ENCODE measurements at regions not wholly inside any gene's neighbourhood (a gene's known extent, or its start where the extent isn't known, plus 50 kb on each side); places are given as distances from the start of the nearest gene placed in this dataset.

DNA sequence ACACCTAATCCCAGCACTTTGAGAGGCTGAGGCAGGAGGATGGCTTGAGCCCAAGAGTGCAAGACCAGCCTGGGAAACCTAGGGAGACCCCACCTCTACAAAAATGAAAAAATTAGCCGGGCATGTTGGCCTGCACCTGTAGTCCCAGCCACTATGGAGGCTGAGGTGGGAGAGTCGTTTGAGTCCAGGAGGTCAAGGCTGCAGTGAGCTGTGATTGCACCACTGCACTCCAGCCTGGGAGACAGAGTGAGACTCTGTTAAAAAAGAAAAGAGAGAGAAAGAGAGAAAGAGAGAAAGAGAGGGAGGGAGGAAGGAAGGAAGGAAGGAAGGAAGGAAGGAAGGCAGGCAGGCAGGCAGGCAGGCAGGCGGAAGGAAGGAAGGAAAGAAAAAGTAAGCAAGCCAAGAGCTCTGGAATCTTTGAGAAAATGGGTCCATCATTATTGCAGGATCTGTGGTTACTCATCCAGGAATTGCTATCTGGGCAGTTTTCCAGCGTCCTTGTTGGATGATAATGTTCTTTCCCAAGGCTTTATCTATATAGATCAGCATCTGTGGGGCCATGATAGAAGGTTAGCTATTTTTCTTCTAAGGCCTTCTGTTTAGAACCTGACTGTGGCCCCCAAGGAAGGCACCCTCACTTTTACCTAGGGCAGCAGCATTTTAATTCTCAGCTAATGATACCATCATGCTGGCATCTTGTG is 533.2 kb upstream of the CDH5 start:
- Histone ChIP-seq H3K4me3 (ENCODE audit: low read length) (no peak overlapping the region), H3K4me2 (ENCODE audit: low read length) (no peak overlapping the region), H3K79me2 (ENCODE audit: control insufficient read depth, low read length) (no peaks in the 10 kb centered on the region), H3K27me3 (ENCODE audit: control insufficient read depth, low read length) (no peaks in the 10 kb centered on the region), H4K20me1 (ENCODE audit: control insufficient read depth, insufficient read depth, low read depth, low read length) (no peaks in the 10 kb centered on the region), H3K4me1 (ENCODE audit: control insufficient read depth, low read length) (no peaks in the 10 kb centered on the region), H3K9me3 (ENCODE audit: control insufficient read depth, insufficient read depth, low read length) (no peaks in the 10 kb centered on the region), H3K9me2 (replicated peaks; ENCODE audit: control insufficient read depth, low read length) (no peaks in the 10 kb centered on the region), H3F3A (ENCODE audit: control insufficient read depth, insufficient read depth) (no peaks in the 10 kb centered on the region), H3K27ac (ENCODE audit: low read depth, low read length) (no peak overlapping the region), H3K36me3 (ENCODE audit: control insufficient read depth, low read length) (no peaks in the 10 kb centered on the region)
- TF ChIP-seq, protein P1, sequence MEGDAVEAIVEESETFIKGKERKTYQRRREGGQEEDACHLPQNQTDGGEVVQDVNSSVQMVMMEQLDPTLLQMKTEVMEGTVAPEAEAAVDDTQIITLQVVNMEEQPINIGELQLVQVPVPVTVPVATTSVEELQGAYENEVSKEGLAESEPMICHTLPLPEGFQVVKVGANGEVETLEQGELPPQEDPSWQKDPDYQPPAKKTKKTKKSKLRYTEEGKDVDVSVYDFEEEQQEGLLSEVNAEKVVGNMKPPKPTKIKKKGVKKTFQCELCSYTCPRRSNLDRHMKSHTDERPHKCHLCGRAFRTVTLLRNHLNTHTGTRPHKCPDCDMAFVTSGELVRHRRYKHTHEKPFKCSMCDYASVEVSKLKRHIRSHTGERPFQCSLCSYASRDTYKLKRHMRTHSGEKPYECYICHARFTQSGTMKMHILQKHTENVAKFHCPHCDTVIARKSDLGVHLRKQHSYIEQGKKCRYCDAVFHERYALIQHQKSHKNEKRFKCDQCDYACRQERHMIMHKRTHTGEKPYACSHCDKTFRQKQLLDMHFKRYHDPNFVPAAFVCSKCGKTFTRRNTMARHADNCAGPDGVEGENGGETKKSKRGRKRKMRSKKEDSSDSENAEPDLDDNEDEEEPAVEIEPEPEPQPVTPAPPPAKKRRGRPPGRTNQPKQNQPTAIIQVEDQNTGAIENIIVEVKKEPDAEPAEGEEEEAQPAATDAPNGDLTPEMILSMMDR (IDR thresholded peaks at IDR 0.05; ENCODE audit: low read depth, low read length, poor library complexity, severe bottlenecking) = no peak
- TF ChIP-seq EZH2phosphoT487 (IDR thresholded peaks at IDR 0.05; ENCODE audit: borderline replicate concordance, low read length) = no peak

DNA sequence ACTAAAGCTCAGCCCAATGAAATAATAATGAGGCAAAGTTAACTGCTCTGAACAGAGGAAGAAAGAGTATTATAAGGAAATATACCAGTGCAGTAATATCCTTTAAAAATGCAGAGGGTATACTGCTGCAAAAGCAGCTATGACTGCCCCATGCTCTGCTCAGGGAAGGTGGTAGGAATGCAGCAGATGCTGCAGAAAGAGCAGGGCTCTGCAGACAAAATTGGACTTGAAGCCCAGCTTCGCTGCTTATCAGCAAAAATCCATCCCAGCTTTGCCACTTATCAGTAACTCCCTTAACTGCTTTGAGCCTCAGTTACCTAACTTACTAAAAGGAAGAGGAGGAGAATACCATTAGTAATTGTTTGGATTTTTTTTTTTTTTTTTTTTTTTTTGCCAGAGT is 533.8 kb upstream of the CDH5 start:
- Histone ChIP-seq H3F3A (ENCODE audit: control insufficient read depth, insufficient read depth) (no peaks in the 10 kb centered on the region), H3K27me3 (ENCODE audit: control insufficient read depth, low read length) (no peaks in the 10 kb centered on the region), H3K4me1 (ENCODE audit: control insufficient read depth, low read length) (no peaks in the 10 kb centered on the region), H3K36me3 (ENCODE audit: control insufficient read depth, low read length) (no peaks in the 10 kb centered on the region), H3K4me2 (ENCODE audit: low read length) (no peak overlapping the region), H3K4me3 (ENCODE audit: low read length) (no peak overlapping the region), H4K20me1 (ENCODE audit: control insufficient read depth, insufficient read depth, low read depth, low read length) (no peaks in the 10 kb centered on the region), H3K27ac (ENCODE audit: low read depth, low read length) (no peak overlapping the region), H3K79me2 (ENCODE audit: control insufficient read depth, low read length) (no peaks in the 10 kb centered on the region), H3K9me3 (ENCODE audit: control insufficient read depth, insufficient read depth, low read length) (no peaks in the 10 kb centered on the region), H3K9me2 (replicated peaks; ENCODE audit: control insufficient read depth, low read length) (no peaks in the 10 kb centered on the region)
- no peak for TF ChIP-seq EZH2phosphoT487 (IDR thresholded peaks at IDR 0.05; ENCODE audit: borderline replicate concordance, low read length)
- TF ChIP-seq, protein P1 (IDR thresholded peaks at IDR 0.05; ENCODE audit: low read depth, low read length, poor library complexity, severe bottlenecking) = no peak

DNA sequence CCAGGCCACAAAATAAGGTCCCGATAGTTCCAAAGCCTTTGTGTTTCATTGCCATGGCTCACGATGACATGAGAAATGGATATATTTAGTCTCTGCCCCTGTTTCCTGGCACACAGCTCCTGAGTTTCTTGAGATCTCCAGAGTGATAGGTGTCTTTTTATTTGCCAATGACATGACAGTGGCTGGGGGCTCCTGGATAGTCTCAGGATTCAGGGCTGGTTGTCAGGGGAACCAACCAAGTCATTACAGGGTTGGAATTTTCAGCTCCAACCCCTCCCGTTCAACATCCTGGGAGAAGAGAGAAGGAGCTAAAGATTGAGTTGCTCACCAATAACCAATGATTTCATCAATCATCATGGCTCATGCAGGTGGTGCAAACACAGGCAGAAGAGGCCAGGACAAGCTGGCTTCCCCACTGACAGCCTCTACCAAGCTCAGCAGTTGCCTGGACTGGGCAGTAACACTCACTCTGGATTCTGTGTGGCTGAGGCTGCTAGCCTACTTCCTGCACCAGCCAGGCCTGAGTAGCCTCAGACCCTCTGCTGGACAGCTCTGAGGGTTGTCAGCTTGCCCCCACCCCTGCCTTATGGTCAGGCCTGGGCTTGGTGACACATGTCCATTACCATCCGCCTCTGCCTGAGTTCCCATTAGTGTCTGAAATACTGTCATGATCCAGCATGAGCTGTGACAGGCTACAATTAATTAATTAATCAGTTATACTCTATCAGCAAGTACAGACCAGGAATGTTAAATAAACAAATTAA is 534.4 kb upstream of the CDH5 start:
- H3K27ac ChIP-seq (ENCODE audit: low read depth, low read length) = no peak overlapping the region

More for the DNA sequence above, 534.4 kb upstream of the CDH5 start:
- no peak for TF ChIP-seq EZH2phosphoT487 (IDR thresholded peaks at IDR 0.05; ENCODE audit: borderline replicate concordance, low read length)
- TF ChIP-seq, protein P1 (IDR thresholded peaks at IDR 0.05; ENCODE audit: low read depth, low read length, poor library complexity, severe bottlenecking) = no peak
- Histone ChIP-seq H3K27me3 (ENCODE audit: control insufficient read depth, low read length) (no peaks in the 10 kb centered on the region), H4K20me1 (ENCODE audit: control insufficient read depth, insufficient read depth, low read depth, low read length) (no peaks in the 10 kb centered on the region), H3K4me3 (ENCODE audit: low read length) (no peak overlapping the region), H3K9me3 (ENCODE audit: control insufficient read depth, insufficient read depth, low read length) (no peaks in the 10 kb centered on the region), H3K79me2 (ENCODE audit: control insufficient read depth, low read length) (no peaks in the 10 kb centered on the region), H3K9me2 (replicated peaks; ENCODE audit: control insufficient read depth, low read length) (no peaks in the 10 kb centered on the region), H3K4me1 (ENCODE audit: control insufficient read depth, low read length) (no peaks in the 10 kb centered on the region), H3K4me2 (ENCODE audit: low read length) (no peak overlapping the region), H3K36me3 (ENCODE audit: control insufficient read depth, low read length) (no peaks in the 10 kb centered on the region), H3F3A (ENCODE audit: control insufficient read depth, insufficient read depth) (no peaks in the 10 kb centered on the region)

Measured in DOHH2 (cell line).